ENCODE measurements at regions not wholly inside any gene's neighbourhood (a gene's known extent, or its start where the extent isn't known, plus 50 kb on each side); places are given as distances from the start of the nearest gene placed in this dataset.

- TF ChIP-seq, protein P1, sequence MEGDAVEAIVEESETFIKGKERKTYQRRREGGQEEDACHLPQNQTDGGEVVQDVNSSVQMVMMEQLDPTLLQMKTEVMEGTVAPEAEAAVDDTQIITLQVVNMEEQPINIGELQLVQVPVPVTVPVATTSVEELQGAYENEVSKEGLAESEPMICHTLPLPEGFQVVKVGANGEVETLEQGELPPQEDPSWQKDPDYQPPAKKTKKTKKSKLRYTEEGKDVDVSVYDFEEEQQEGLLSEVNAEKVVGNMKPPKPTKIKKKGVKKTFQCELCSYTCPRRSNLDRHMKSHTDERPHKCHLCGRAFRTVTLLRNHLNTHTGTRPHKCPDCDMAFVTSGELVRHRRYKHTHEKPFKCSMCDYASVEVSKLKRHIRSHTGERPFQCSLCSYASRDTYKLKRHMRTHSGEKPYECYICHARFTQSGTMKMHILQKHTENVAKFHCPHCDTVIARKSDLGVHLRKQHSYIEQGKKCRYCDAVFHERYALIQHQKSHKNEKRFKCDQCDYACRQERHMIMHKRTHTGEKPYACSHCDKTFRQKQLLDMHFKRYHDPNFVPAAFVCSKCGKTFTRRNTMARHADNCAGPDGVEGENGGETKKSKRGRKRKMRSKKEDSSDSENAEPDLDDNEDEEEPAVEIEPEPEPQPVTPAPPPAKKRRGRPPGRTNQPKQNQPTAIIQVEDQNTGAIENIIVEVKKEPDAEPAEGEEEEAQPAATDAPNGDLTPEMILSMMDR (IDR thresholded peaks at IDR 0.05; ENCODE audit: unreplicated experiment in 3 of 3), result no peak
- H3K36me3 Mint-ChIP-seq (ENCODE audit: low read depth), result no peaks in the 10 kb centered on the region
Measured at GRCh38 chr2:239587841-239588240, 187.0 kb upstream of the HDAC4 start.

DNA sequence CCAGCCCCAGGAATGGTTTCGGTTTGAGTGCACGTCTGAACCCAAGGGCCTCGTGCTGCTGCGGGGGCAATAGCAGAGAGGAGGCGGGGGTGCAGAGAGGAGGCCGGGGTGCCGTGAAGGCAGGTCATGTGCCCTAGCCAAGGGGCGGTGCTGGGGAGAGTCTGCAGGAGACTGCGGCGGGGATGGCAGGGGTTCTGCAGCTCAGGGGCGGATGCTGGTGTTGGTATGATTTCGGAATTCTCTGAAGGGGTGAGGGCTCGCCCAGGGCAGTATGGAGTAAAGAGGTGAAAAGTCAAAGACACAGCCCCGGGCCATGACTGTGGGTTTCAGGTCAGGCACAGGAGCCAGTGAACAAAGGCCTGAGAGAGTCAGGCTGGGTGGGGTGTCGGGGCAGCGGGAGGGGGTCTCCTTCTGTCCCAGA lies 186.5 kb upstream of the HDAC4 start:
- TF ChIP-seq, protein P1 (IDR thresholded peaks at IDR 0.05; ENCODE audit: unreplicated experiment in 3 of 3), result no peak
- H3K27me3 Mint-ChIP-seq (ENCODE audit: low read depth), result peaks cover 15% of the 10 kb centered on the region
- H3K4me3 Mint-ChIP-seq, result no peak overlapping the region
- no peaks in the 10 kb centered on the region for H3K36me3 Mint-ChIP-seq (ENCODE audit: low read depth)
- H3K27ac Mint-ChIP-seq, result no peak overlapping the region
- H3K4me1 Mint-ChIP-seq, result peaks cover 8% of the 10 kb centered on the region
- peaks cover 3% of the 10 kb centered on the region for H3K9me3 Mint-ChIP-seq

More at GRCh38 chr2:239587841-239588240, 187.0 kb upstream of the HDAC4 start:
- Mint-ChIP-seq H3K4me3 (no peak overlapping the region), H3K4me1 (peaks cover 8% of the 10 kb centered on the region), H3K27me3 (ENCODE audit: low read depth) (peaks cover 15% of the 10 kb centered on the region), H3K9me3 (peaks cover 6% of the 10 kb centered on the region), H3K27ac (no peak overlapping the region)

GRCh38 chr2:239586651-239587310 lies 186.0 kb upstream of the HDAC4 start:
- Mint-ChIP-seq H3K27ac (no peak overlapping the region), H3K4me1 (peaks cover 8% of the 10 kb centered on the region), H3K9me3 (no peaks in the 10 kb centered on the region), H3K36me3 (ENCODE audit: low read depth) (no peaks in the 10 kb centered on the region), H3K4me3 (no peak overlapping the region), H3K27me3 (ENCODE audit: low read depth) (peaks cover 12% of the 10 kb centered on the region)
- TF ChIP-seq, protein P1 (IDR thresholded peaks at IDR 0.05; ENCODE audit: unreplicated experiment in 3 of 3), result no peak

GRCh38 chr2:239585422-239585821 lies 184.6 kb upstream of the HDAC4 start:
- no peak overlapping the region for H3K4me3 Mint-ChIP-seq
- no peaks in the 10 kb centered on the region for H3K9me3 Mint-ChIP-seq
- peaks cover 11% of the 10 kb centered on the region for H3K27me3 Mint-ChIP-seq (ENCODE audit: low read depth)
- H3K4me1 Mint-ChIP-seq, result peaks cover 8% of the 10 kb centered on the region
- H3K27ac Mint-ChIP-seq, result no peak overlapping the region
- TF ChIP-seq, protein P1 (IDR thresholded peaks at IDR 0.05; ENCODE audit: unreplicated experiment in 3 of 3), result no peak
- no peaks in the 10 kb centered on the region for H3K36me3 Mint-ChIP-seq (ENCODE audit: low read depth)

- Mint-ChIP-seq H3K27me3 (ENCODE audit: low read depth) (peaks cover 11% of the 10 kb centered on the region), H3K4me3 (no peak overlapping the region), H3K36me3 (ENCODE audit: low read depth) (no peaks in the 10 kb centered on the region), H3K9me3 (no peaks in the 10 kb centered on the region), H3K27ac (no peak overlapping the region), H3K4me1 (peaks cover 8% of the 10 kb centered on the region)
- TF ChIP-seq, protein P1 (IDR thresholded peaks at IDR 0.05; ENCODE audit: unreplicated experiment in 3 of 3), result no peak
Measured at GRCh38 chr2:239584986-239585385, 184.2 kb upstream of the HDAC4 start.

Data from nephron (organoid).